Breast epithelium (tissue), 3 donors: ENCODE measurements at regions not wholly inside any gene's neighbourhood (a gene's known extent, or its start where the extent isn't known, plus 50 kb on each side); places are given as distances from the start of the nearest gene placed in this dataset.

Experiments
- POLR2A ChIP-seq: fragments of 450-650 bp; IDR thresholded peaks from one replicate; pipeline ENCODE4 v1.6.1; 2016; ENCODE audit warnings: antibody characterized with exemption, mild to moderate bottlenecking, moderate library complexity
- POLR2AphosphoS5 ChIP-seq, 3 donors: sonication (generic); formaldehyde crosslinking; IDR thresholded peaks; one replicate each; pipeline ENCODE4 v1.6.1; 2017; ENCODE audit warnings: antibody characterized with exemption in 3 of 3
- TF ChIP-seq, protein P1 (sequence below), 3 donors: fragments of 450-650 bp; IDR thresholded peaks; one replicate each; pipeline ENCODE4 v1.5.1; 2016 to 2017; ENCODE audit warnings: antibody characterized with exemption in 3 of 3, mild to moderate bottlenecking in 3 of 3, moderate library complexity in 3 of 3

DNA sequence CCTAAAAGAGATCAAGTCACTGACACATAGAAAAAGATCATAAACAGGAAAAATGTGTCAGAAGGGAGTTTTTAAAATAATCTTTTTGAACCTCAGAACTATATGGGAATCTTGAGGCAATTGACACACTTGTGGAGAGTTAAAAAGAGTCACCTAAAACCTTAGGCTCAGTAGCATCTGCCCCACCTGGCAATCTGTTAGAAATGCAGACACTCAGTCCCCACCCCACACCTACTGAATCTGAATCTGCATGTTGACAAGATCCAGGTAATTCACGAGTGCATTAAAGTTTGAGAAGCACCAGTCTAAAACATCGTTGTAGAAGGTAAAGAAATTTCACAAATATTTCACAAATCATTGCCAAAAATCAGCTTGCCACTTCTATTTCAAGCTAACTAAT is 388.3 kb downstream of the NR2F1-AS1 start:
- no peak for TF ChIP-seq POLR2A
- TF ChIP-seq, protein P1, sequence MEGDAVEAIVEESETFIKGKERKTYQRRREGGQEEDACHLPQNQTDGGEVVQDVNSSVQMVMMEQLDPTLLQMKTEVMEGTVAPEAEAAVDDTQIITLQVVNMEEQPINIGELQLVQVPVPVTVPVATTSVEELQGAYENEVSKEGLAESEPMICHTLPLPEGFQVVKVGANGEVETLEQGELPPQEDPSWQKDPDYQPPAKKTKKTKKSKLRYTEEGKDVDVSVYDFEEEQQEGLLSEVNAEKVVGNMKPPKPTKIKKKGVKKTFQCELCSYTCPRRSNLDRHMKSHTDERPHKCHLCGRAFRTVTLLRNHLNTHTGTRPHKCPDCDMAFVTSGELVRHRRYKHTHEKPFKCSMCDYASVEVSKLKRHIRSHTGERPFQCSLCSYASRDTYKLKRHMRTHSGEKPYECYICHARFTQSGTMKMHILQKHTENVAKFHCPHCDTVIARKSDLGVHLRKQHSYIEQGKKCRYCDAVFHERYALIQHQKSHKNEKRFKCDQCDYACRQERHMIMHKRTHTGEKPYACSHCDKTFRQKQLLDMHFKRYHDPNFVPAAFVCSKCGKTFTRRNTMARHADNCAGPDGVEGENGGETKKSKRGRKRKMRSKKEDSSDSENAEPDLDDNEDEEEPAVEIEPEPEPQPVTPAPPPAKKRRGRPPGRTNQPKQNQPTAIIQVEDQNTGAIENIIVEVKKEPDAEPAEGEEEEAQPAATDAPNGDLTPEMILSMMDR (IDR thresholded peaks at IDR 0.05), result no peak
- TF ChIP-seq POLR2AphosphoS5 (IDR thresholded peaks at IDR 0.05), result no peak
